Mucosa of descending colon (tissue), 3 donors: ENCODE measurements at regions not wholly inside any gene's neighbourhood (a gene's known extent, or its start where the extent isn't known, plus 50 kb on each side); places are given as distances from the start of the nearest gene placed in this dataset.

ENCODE experiments used
- ATAC-seq: fragments of 200-7000 bp; cut with Tn5 transposase; one replicate; pipeline ENCODE4 v1.9.1; 2020; ENCODE audit warnings: mild to moderate bottlenecking, moderate library complexity
- DNase-seq, 3 donors: peaks; one replicate each; pipeline ENCODE4 v3.0.0-alpha.2; 2020
- H3K36me3 ChIP-seq: fragments of 200-600 bp; one replicate; pipeline ENCODE4 v1.8.0; 2021; ENCODE audit warnings: low read depth, mild to moderate bottlenecking
- H3K4me1 ChIP-seq: fragments of 200-600 bp; one replicate; pipeline ENCODE4 v1.8.0; 2021; ENCODE audit warnings: low read depth, mild to moderate bottlenecking
- H3K4me3 ChIP-seq: fragments of 200-600 bp; one replicate; pipeline ENCODE4 v1.8.0; 2021; ENCODE audit warnings: mild to moderate bottlenecking
- H3K9me3 ChIP-seq: fragments of 200-600 bp; one replicate; pipeline ENCODE4 v1.8.0; 2021; ENCODE audit warnings: mild to moderate bottlenecking
- intact Hi-C, 2 donors: fragments of 100-400 bp; cut with DNase I in 1 of 2; cut with micrococcal nuclease in 1 of 2; formaldehyde crosslinking; loops; one replicate each; pipeline versions ENCODE4 v1.11.0 to v1.11.1; 2022; cut with DNase I, micrococcal nuclease
- TF ChIP-seq, protein P1 (sequence below): fragments of 200-600 bp; IDR thresholded peaks from one replicate; pipeline ENCODE4 v1.8.0; 2022; ENCODE audit warnings: antibody characterized with exemption, mild to moderate bottlenecking
- donor health status: DM: no; HTN: no; CAD: no; lungs with moderate emphysema.
- donor health status: DM: no; HTN: no; CAD: no.
- donor health status: DM: no; HTN: yes; CAD: no.

DNA sequence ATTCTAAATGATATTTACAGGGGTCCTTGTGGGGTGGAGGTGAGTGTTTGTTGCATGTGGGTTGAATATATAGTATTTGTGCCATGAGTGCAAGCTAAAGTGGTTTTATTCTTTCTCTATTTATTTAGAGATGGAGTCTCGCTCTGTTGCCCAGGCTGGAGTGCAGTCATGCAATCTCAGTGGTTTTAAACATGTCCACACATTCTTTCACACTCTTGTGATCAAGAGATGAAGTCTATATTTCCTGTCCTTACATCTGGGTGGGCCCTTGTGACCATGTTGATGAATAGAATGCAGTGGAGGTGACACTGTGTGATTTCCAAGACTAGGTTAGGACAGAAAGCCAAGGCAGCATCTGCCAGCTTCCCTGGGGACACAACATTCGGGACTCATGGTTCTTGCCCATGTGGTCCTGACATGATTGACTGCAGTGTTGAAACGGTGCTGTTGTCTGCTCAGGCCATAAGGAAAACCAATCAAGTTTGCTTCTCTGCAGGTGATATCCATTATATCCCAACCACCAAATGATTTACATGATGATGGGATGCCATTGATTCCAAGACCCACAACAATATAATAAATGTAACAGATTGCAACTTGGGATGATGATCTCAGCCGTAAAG lies 172.6 kb downstream of the SUDS3 start:
- intact Hi-C loops, result no loop called here
- no peaks in the 10 kb centered on the region for H3K36me3 ChIP-seq
- H3K4me3 ChIP-seq, result no peak overlapping the region
- no peak for ATAC-seq
- H3K9me3 ChIP-seq, result no peaks in the 10 kb centered on the region
- no peaks in the 10 kb centered on the region for H3K4me1 ChIP-seq
- no peak for DNase-seq
- TF ChIP-seq, protein P1, sequence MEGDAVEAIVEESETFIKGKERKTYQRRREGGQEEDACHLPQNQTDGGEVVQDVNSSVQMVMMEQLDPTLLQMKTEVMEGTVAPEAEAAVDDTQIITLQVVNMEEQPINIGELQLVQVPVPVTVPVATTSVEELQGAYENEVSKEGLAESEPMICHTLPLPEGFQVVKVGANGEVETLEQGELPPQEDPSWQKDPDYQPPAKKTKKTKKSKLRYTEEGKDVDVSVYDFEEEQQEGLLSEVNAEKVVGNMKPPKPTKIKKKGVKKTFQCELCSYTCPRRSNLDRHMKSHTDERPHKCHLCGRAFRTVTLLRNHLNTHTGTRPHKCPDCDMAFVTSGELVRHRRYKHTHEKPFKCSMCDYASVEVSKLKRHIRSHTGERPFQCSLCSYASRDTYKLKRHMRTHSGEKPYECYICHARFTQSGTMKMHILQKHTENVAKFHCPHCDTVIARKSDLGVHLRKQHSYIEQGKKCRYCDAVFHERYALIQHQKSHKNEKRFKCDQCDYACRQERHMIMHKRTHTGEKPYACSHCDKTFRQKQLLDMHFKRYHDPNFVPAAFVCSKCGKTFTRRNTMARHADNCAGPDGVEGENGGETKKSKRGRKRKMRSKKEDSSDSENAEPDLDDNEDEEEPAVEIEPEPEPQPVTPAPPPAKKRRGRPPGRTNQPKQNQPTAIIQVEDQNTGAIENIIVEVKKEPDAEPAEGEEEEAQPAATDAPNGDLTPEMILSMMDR, result no peak

DNA sequence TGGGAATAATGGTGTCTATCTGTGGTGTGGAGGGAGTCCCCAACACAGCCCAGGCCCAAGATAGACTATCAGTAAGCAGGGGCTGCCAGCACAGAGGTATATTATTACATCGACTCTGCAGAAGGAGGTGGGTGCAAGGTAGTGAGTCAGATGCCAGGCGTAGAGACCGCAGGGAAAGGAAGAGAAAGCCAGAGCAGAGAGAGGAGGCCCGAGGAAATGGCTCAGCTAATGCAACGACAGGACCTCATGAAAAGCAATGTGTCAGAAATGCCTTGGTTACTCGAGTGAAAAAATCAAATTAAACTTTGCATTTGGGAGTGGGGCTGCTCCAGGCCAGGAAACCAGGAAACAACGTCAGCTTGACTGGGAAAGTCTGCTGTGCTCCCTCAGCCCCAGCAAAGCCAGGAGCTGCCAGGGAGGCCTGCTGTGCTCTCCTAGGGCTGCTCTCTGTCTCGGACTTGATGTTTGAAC lies 173.2 kb downstream of the SUDS3 start:
- no peak for ATAC-seq
- Histone ChIP-seq H3K4me3 (no peak overlapping the region), H3K9me3 (no peaks in the 10 kb centered on the region), H3K36me3 (no peaks in the 10 kb centered on the region), H3K4me1 (no peaks in the 10 kb centered on the region)
- DNase-seq, result no peak
- intact Hi-C loops, result no loop called here
- TF ChIP-seq, protein P1, result no peak

DNA sequence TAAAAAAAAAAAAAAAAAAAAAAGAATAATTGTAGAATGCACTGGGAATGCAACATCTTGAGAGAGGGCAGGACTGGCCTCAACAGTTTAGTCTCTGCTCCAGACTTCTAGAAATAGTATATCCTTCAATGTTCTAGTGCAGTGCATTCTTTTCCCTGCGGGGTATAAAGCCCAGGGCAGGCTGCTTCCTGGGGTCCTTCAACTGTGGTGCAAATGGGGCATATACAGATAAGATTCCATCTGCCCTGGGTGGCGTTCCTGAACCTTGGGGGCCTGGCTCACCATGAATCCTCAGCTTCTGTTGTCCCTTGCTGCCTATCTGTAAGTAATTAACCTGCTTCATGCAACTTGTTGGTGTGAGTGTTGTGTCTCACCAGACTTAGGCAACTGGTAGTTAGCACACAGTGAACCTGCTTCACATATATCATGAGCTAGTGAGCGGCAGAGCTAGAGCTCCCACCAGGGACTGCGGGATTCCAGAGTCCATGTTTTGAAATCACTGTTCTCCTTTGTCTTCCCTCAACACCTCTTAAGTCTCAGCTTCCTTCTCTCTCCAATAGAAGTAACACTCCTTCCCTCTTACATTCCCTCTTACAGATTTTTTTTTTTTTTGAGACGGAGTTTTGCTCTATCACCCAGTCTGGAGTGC lies 177.6 kb downstream of the SUDS3 start:
- ATAC-seq (no peak), DNase-seq (no peak)
- Histone ChIP-seq H3K4me1 (no peaks in the 10 kb centered on the region), H3K36me3 (no peaks in the 10 kb centered on the region), H3K9me3 (no peaks in the 10 kb centered on the region), H3K4me3 (no peak overlapping the region)
- TF ChIP-seq, protein P1, result no peak
- intact Hi-C loops, result no loop called here

DNA sequence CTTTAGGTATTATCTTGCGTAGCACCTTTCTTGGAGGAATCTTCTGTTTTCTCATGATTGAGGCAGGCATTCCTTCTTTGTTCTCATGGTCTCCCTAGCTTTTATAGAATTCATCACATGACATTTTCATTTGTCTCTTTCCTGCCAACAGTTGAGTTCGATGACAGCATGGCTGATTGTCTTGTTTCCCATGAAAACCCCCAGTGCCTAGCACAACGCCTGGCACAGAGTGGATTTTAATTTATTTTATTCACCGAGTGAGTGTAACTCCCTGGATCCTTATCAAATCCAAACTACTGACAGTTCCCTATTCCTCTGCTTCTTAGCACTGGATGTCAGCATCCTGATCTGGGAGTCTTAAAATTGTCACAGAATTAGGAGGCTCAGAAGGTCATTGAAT lies 182.6 kb downstream of the SUDS3 start:
- intact Hi-C loops, result no loop called here

DNA sequence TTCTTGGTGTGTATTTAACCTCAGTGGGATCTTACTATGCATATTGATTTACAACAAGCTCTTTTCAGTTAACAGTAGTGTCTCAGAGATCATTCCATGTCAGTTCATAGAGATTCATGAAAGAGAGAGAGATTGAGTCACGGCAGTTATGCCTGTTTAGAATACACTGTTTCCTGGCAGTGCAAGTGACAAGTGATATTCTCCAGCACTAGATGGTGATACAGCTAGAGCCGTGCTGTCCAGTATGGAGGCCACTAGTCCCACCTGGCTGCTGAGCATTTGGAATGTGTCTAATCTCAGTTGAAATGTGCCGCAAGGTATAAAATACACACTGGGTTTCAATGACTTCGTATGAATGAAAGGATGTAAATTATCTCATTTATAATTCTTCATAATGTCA lies 184.4 kb downstream of the SUDS3 start:
- no peak for DNase-seq
- no peak for ATAC-seq
- H3K4me3 ChIP-seq, result no peak overlapping the region

More for the DNA sequence above, 182.6 kb downstream of the SUDS3 start:
- H3K4me3 ChIP-seq, result no peak overlapping the region
- H3K4me1 ChIP-seq, result no peaks in the 10 kb centered on the region
- ATAC-seq, result no peak
- no peaks in the 10 kb centered on the region for H3K9me3 ChIP-seq
- H3K36me3 ChIP-seq, result no peaks in the 10 kb centered on the region
- no peak for DNase-seq
- TF ChIP-seq, protein P1, result no peak

More for the DNA sequence above, 184.4 kb downstream of the SUDS3 start:
- TF ChIP-seq, protein P1, result no peak
- Histone ChIP-seq H3K9me3 (no peaks in the 10 kb centered on the region), H3K4me1 (no peaks in the 10 kb centered on the region), H3K36me3 (no peaks in the 10 kb centered on the region)
- intact Hi-C loops, result no loop called here
